Lung microvascular endothelial cell (primary cell): ENCODE measurements at regions not wholly inside any gene's neighbourhood (a gene's known extent, or its start where the extent isn't known, plus 50 kb on each side); places are given as distances from the start of the nearest gene placed in this dataset.

Experiments used
- DNase-seq, 2 donors: peaks; one replicate each; pipeline versions ENCODE4 v3.0.0 to v3.0.0-alpha.2; 2010; ENCODE audit warnings: low read depth in 2 of 2

DNA sequence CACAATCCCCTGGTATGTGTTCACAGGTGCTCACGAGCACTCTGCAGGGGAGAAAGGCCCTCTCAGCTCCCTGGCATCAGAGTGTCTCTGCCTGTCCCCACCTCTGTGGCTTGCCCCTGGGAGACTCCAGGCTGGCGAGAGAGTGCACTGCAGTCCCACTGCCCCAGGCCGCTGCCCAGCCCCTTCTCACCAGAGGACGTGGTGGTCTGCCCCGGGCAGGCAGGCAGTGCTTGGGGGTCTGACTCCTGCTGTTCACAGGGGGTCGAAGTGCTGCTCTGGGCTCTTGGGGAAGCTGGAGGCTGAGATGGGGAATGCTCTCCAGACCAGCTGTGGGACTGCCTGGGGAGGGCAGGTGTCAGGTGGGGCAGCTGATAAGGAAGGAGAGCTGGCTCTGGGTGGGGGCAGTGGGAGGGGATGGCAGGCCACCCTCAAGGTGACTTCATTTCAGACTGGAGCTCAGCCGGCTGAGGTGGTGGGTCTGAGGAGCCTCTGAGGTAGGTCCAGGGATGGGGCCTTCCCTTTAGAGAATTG is 151.0 kb upstream of the B3GAT1 start:
- no peak for DNase-seq

DNA sequence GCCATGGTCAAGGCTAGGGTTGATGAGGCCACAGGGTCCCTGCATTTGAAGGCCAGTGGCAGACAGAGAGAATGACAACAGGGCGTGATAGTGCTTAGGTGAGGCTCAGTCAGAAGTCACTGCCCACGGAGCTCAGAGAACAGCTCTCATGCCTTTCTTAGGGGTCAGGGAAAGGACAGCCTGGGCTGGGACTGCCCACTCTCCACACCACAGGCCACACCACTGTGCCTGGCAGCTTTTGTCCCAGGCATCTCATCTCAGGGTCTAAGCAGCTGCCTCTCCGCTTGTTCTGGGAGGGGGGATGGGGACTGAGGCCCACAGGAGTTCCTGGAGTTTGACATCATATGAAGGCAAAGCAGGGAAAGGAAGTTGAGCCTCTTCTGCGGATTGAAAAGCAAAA is 150.2 kb upstream of the B3GAT1 start:
- no peak for DNase-seq

DNA sequence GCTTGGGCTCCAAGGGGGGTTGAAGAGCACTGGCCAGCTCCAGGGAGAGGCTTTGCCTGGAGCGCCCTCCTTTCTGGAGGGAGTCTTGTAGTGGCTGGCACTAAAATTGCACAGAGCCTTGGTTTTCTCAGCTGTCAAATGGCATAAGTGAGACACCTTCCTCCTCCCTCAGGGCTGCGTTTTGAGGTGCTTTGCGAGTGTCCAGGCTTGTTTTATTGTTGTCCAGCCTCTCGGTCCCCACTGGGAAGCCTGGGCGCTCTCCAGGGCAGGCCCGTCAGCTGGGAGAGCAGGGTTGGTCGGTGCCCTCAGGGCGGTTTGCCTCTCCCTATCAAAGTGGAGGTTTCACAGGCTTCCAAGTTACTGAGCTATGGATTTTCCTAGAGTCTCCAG is 149.3 kb upstream of the B3GAT1 start:
- DNase-seq: no peak

DNA sequence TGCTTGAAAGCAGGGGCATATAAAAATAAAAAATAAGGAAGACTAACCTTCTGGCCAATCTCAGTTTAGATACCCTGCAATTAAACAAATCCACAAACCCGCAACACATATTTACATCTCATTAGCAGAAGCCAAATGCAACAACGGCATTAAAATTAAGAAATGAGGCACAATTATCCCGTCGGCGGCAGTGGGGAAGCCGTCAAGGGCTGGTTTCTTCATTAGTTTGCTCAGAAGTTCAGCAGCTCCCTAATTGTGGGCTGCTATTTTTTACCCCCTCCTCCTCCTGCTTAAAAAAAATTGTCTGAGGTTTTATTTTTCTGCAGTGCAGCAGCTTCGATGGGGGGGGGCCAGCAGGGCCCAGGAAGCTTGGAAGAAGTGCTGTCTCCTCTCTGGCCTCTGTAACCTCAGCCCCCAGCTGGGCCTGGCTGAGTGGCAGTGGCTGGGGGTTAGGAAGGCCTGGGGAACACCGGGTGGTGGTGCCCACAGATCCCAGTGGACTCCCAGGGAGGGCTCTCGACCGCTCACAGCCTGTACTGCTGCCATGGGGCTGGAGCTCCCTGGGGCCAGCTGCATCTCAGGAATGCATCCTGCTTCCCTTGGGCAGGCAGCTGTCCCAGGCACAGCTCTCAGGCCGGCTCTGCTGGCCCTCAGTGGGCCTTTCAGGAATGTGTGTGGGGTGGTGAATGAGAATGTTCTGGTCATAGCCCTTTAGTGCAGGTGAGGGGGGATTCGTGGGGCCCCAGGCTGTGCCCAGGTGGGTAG is 148.7 kb upstream of the B3GAT1 start:
- no peak for DNase-seq

DNA sequence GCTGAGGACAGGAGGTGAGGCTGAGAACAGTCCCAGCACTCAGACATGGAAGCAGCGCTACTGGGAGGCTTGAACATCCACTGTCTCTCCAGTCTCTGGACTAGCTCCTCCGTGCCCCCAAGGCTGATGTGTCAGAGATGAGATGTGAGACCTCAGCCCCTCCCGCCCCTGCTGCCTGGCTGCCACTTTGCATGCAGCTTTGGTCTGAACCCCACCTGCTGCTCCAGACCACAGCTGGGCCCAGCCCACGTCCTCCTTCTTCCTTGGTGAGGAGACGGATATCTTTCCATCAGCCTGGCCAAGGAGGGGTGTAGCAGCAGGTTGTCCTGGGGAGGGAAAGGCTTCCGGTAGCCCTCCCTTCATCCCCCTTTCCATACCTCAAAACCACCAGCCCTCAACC is 148.0 kb upstream of the B3GAT1 start:
- DNase-seq: no peak

DNA sequence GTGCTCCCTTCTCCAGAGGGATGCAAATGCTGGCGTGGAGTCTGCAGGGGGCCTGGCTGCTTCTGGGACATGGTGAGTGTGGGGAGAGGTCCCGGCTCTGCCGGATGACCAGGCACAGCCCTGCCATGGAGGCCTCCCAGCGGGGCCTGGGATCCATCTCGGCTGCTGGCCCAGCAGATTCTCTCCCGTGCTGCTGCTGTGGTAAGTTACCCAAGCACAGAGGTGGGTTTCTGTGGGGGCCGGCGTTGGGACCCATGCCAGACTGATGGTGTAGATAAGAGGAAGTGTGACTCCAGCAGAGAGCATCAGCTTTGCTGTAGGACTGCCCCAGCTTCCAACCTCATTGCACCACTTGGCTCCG is 147.5 kb upstream of the B3GAT1 start:
- no peak for DNase-seq

DNA sequence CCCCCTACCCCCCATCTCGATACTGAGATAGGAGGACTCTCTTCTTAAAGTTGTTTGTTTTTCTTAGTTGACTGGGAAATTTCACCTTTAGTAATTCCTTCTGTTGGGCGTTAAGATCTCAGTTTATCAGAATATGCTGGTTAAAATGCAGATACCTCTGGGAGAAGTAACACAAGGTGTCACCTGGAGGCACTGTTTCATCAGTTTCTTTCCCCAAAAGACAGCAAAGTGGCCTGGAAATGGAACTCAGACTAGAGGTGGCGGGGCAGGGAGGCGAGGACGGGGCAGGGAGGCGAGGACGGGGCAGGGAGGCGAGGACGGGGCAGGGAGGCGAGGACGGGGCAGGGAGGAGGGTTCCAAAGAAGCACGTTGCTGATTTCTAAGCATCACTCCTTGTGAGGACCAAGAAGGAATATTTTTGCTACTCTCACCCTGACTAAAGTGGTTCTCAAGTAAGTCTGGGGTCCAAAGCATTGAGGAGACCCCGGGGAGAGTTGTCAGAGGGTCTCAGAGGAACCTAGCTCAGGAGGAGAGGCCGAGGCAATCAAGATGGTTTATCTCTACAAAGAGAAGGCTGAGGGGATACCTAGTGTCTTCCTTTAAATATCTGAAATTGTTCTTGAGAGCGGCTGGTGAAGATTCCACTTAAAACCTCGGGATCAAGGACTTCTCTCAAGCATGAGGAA is 147.0 kb upstream of the B3GAT1 start:
- no peak for DNase-seq

- no peak for DNase-seq
These were observed 146.3 kb upstream of the B3GAT1 start for GRCh38 chr11:134558258-134558835.

GRCh38 chr11:134557571-134558257 is 145.7 kb upstream of the B3GAT1 start:
- DNase-seq: no peak

GRCh38 chr11:134556186-134556585 is 144.1 kb upstream of the B3GAT1 start:
- no peak for DNase-seq

DNA sequence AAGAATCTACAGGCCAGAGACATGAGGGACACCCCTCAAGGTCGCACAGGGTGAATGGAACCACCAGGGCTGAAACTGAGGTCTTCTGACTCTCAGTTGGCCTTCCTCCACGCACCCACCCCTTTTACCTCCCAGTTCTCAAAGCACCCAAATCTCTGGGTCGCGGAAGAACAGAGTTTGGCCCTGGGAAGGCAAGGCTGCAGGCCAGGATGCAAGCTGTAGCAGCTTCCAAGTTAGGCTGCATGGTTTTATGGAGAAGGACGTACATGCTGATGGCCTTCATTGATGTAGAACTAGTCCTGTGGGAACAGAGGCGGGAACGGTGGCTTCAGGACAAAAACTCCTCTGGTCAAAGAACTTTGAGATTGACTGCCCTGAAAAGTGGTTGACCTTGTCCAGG is 143.5 kb upstream of the B3GAT1 start:
- DNase-seq: no peak

GRCh38 chr11:134554861-134555260 is 142.8 kb upstream of the B3GAT1 start:
- DNase-seq: no peak

DNA sequence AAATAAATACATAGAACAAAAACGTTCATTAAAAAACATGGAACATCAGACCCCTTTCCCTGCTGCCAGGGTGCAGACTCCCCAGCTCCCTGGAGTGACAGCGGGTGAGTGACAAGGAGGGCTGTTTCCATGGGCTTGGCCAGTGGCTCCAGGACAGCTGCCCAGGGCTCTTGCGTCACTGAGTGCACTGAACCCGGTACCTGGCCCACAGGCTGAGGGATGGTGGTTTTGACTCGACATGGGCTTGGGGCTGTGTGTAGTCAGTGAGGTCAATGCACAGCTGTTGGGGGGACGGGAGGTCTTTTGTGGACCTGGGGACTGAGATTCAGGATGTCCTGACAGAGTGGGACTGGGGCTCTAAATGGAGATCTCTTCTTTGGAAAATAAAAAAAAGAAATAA is 142.1 kb upstream of the B3GAT1 start:
- no peak for DNase-seq

DNA sequence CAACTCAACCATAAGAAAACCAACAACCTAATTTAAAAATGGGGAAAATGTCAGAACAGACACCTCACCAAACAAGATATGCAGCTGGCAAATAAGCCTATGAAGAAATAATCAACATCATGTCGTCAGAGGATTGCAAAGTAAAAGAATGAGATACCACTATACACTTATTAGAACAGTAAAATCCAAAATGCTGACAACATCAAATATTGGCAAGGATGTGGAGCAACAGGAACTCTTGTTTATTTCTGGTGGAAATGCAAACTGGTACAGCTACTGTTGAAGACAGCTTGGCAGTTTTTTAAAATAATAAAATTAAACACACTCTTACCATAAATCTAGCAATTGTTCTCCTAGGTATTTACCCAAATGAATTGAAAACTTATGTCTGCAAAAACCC is 140.7 kb upstream of the B3GAT1 start:
- DNase-seq: no peak

DNA sequence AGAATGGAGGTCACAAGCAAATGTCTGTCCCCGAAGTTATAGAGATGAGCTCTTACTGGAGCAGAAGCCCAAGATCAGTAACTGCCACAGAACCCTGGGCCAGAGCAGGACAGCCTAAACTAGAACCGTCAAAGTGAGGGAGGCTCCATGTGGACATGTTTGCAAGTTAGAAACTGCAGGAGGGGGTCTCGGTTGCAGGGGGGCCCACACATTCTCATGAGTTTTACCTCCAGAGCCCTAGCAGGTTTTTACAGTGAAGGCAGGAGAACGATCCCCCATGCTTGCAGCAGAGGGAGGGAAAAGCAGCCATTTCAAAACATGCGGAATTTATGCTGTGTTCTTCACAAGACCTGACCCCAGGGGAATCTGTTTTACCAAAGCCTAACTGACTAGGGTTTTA is 133.5 kb upstream of the B3GAT1 start:
- no peak for DNase-seq

DNA sequence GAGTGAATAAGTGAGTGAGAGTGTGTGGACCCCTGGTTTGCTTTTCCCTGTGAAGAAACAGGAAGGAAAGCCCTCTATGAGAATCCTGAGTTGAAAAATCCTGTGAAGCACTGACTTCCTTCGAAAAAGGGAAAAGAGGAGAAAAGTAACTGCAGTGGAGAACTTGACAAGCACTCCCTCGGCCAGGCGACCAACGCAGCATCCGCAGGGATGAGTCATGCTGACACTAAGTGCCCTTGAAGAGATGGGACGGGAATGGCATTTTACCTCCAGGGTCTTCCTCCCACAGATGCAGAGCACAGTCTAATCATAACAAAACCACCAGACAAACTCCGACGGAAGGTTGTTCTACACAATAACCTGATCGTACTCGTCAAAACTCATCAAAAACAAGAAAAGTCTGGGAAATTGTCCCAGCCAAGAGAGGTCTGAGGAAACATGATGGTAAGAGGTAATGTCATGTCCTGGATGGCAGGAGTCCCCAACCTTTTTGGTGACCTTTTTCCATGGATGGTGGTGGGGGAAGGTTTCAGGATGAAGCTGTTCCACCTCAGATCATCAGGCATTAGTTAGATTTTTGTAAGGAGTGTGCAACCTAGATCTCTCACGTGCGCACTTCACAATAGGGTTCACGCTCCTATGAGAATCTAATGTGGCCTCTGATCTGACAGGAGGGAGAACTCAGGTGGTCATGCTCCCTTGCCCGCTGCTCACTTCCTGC is 132.2 kb upstream of the B3GAT1 start:
- no peak for DNase-seq

DNA sequence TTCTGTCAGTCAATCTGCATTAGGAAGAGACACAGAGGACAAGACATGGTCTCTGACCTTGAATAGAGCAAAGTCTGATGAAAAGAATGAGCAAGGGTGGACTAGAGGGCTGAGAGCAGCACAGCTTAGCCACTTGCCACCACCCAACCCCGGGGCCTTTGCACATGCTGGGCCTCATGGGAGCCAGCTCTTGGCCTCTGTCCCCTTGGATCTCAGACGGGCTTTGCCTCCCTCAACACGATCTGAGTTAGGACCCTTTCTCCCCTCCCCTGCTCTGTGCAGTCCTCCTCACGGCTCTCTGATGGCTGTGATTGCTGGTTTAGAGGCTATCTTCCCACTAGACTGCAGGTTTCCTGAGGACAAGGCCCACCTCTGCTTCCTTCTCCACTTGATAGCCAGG is 131.6 kb upstream of the B3GAT1 start:
- DNase-seq: no peak

GRCh38 chr11:134543241-134543640 is 131.2 kb upstream of the B3GAT1 start:
- DNase-seq: no peak

DNA sequence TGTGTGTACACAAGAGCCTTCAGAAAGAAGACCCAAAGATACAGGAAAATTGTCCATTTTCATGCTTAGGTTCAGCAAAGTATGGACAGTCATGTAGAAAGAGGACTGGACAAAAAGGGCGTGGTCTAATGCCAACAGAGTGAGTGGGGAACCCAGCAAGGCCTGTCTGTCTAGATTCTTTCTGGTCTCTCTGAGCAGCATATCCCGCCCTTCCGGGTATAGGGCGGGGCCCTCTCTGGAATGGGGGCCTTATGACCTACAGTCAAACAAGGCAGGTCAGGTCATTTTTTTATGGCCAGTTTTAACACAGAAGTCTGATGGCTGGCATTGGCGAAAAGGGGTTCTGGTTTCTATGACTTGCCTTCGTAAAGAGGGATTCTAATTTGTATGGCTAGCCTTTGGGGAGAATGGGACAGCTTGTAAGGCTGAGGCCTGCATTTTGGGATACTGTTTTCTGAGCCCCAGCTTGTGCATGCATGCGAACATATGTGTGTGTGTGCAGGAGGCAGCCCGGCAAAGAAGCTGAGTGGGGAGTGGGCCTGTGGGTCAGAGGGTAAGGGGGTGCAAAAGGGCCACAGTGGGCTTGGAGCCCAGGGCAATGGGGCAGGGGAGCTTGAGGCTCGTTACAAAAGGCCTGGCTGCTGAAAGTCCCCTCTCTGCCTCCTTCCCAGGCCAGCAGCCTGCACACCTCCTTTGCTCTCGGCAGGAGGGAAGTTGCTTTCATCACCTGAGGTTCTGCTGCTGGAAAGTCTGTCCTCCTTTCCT is 130.5 kb upstream of the B3GAT1 start:
- DNase-seq: no peak

DNA sequence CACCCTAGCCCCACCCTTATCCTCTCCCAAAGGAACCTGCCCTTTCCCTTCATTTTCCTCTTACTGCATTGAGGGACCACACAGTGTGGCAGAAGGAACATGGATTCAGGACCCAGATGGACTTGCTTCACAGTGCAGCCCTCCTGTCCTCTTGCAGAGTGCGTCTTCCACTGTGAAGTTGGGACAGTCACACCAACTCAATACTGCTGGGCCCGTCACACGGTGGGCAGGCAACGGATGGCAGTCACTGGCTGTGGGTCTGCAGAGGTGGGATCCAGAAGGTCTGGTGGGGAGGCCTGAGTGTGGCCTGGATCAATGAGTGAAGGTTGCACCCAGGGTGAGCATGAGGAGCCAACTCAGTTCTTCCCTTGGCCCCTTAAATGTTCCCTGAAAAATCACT is 129.9 kb upstream of the B3GAT1 start:
- no peak for DNase-seq

- DNase-seq: no peak
These were observed 129.3 kb upstream of the B3GAT1 start for GRCh38 chr11:134541355-134541754.
